Activated T-cell treated with anti-CD3 and anti-CD28 coated beads for 24 hours (primary cell): ENCODE measurements at regions not wholly inside any gene's neighbourhood (a gene's known extent, or its start where the extent isn't known, plus 50 kb on each side); places are given as distances from the start of the nearest gene placed in this dataset.
"Not testable (repeated sequence)": the region's sequence is repeated elsewhere in the genome, so short reads cannot be mapped to it uniquely, and the experiment has no call there.

Source experiments
- DNase-seq: peaks from one replicate; pipeline ENCODE4 v3.0.0-alpha.2; 2020; ENCODE audit warnings: low read depth

DNA sequence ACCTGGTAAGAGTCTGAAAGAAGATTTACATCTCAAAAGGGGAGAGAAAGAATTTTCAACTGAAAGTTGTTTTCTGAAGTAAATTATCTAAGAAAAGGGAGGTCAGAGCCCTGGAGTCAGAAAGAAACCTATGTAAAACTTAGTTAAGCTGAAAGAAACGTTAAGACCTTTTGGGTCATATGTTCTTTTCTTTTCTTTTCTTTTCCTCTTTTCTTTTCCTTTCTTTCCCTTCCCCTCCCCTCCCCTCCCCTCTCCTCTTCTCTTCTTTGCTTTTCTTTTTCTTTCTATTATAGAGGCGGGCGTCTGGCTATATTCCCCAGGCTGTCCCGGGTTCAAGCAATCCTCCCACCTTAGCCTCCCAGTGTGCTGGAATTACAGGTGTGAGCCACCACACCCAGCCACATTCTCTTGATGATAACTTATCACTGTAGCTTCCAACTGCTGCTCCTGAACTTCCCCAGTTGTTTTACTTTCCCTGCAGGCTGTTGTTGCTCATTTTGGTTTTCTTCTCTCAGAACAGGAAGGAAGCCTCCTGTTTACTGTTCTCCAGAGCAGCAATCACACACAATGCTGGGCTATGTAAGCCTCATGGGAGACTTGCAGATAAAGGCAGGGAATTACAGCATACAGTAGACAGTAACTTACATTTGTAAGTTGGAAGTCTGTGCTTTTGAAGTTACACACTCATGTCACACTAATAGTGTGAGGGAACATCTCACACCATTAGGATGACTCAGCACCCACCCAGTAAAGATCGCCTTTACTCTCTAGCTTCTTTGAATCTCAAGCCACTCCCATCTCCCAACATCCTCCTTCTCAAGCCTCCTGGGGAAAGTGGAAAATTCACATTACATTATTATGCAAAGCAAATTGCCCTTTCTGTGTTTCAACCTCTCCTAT, 2216.6 kb upstream of the WWC1 start:
- DNase-seq, result no peak

GRCh38 chr5:166083183-166083959, 2208.1 kb upstream of the WWC1 start:
- DNase-seq, result no peak

- DNase-seq, result no peak
Observed at GRCh38 chr5:166086568-166086967, 2204.9 kb upstream of the WWC1 start.

DNA sequence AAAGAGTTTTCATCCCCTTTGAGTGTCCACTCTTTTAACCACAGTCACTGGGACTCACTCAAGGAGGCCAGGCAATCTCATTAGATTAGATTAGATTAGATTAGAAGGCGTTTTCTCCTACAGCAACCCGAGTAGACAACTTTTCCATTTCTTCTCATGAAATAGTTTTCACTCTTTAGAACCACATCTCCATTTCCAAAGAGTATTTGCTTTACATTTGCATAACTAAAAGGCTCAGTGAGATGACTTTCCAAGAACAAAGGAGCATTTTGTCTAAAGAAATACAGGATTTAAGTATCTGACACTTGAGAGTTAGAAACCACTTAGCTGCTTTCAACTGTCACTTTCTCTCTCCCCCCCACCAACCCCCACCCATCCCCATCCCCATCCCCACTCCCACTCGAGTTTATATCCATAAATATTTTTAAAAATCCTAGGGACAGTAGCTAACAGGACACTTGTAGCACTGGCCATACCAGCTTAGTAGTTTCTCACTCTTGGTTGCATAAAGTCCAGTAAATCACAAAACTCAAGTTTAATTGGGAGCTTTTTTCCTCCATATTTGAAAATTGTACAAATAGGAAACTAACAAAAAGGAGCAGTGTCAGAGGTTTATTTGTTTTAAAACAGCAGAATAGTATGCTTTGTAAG, 2202.9 kb upstream of the WWC1 start:
- no peak for DNase-seq

DNA sequence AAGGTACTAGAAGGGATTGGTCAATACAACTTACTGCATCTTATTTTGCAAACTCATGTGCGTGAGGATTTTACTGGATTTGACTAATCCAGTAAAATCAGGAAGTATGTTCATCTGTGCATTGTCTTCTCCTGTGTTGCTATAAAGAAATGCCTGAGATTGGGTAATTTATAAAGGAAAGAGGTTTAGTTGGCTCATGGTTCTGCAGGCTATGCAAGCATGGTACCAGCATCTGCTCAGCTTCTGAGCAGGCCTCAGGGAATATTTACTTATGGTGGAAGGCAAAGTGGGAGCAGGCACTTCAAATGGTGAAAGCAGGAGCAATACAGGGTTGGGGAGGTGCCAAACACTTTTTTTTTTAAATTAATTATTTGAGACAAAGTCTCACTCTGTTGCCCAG, 2199.5 kb upstream of the WWC1 start:
- no peak for DNase-seq

- no peak for DNase-seq
Observed at GRCh38 chr5:166093312-166093711, 2198.1 kb upstream of the WWC1 start.

GRCh38 chr5:166102947-166103346, 2188.5 kb upstream of the WWC1 start:
- no peak for DNase-seq

DNA sequence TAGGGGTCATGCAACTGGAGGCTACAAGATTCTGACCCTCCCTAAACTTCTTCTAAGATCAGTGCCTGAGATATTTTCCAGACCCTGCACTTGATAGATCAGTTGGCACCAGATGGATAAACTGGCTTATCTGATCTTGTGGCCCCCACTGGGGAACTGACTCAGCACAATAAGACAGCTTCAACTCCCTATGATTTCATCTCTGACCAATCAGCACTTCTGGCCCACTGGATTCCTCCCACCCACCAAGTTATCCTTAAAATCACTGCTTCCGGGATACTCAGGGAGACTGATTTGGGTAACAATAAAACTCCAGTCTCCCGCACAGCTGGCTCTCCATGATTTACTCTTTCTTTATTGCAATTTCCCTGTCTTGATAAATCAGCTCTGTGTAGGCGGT, 2180.4 kb upstream of the WWC1 start:
- DNase-seq, result no peak

- DNase-seq, result no peak
Observed at GRCh38 chr5:166117072-166118066, 2174.1 kb upstream of the WWC1 start.

DNA sequence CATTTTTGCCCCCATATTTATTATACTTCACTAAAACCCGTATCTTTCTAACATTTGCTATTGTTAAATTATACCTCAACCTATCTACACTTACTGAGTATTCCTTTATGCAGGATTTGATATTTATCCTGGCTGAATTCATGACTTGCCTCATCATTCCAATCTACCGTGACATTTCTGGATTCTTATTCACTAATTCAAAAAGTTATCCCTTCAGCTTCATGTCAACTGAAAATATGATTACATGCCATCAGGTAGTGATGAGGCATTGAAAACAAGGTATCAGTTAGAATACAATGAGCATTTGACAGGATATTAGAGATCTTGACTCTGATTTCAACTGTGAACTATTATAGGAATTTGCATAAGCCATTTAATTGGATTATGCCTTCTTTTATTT, 2171.9 kb upstream of the WWC1 start:
- DNase-seq, result no peak

DNA sequence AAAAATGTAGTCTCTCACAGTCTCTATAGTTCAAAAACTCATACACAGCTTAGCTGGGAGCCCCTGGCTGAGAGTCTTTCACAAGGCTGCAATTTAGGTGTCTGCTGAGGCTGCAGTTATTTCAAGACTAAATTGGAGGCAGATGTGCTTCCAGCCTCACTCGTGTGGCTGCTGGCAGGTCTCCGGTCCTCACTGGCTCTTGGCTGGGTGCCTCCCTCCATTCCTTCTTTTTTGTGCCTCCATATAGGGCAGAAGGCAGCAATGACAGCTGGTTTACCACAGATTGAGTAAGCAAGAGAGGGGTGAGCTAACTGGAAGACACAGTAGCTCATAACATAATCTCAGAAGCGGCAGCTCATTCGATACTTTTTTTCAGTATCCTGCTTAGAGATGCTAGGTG, 2167.7 kb upstream of the WWC1 start:
- DNase-seq, result no peak

DNA sequence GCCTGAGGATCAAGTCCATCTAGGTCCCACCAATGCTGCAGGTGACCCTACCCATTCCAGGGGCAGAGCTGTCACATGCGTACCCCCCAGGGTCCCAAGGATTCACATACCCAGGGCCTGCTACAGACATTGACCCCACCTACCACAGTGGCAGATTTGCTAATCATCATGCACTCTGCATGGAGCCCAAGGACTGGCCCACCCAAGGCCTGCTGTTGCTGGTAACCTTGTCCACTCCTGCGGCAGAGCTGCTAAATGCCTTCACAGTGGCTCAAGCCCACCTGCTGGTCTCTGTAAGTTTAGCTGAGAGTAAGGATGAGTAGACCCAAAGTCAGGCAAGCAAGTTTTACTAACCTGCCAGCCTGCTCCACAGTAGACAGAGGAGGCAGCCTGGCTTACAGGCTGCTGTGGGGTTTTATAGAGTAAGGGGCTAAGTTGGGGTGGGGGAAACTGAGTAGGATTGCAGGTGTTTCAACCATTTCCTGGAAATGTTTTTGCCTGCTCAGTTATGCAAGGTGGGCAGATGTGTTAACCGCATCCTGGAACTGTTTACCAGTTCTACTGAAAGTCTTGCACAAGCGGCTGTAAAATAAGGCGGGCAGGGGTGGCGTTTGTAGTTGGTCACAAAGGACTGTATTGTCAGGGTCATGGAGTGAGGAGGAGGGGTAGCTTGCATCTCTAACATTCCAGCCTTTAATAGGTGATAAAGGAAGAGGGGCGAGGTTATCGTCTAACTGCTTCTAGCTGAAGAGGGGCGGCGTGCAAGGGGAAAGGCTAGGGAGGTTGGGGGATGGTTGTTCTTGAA, 2163.5 kb upstream of the WWC1 start:
- no peak for DNase-seq

GRCh38 chr5:166145107-166145506, 2146.3 kb upstream of the WWC1 start:
- not testable (repeated sequence) for DNase-seq

GRCh38 chr5:166163996-166164610, 2127.3 kb upstream of the WWC1 start:
- no peak for DNase-seq

- DNase-seq, result no peak
Observed at GRCh38 chr5:166165596-166165995, 2125.8 kb upstream of the WWC1 start.

DNA sequence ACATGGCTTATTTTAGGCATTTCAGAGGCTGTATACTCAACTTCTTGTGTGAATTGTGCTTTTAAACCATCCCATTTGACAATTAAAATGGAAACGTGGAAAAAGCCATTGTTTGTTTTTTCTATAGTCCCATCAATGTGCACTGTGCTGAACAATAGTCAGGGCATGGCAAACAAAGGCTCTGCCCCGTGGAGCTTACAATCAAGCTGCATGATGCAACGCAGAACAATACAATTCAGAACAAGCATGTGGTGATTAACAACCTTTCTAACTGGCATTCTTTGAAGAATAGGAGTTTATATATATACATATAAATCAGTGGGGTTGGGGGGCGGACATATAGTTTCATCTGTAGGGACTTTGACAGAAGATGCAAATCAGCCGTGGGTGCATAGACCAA, 2125.4 kb upstream of the WWC1 start:
- no peak for DNase-seq

- no peak for DNase-seq
Observed at GRCh38 chr5:166172597-166172996, 2118.8 kb upstream of the WWC1 start.

- no peak for DNase-seq
Observed at GRCh38 chr5:166178411-166179080, 2112.9 kb upstream of the WWC1 start.

- DNase-seq, result no peak
Observed at GRCh38 chr5:166185185-166185584, 2106.3 kb upstream of the WWC1 start.
